Right ventricle myocardium superior (tissue), 1 donor: ENCODE measurements at regions not wholly inside any gene's neighbourhood (a gene's known extent, or its start where the extent isn't known, plus 50 kb on each side); places are given as distances from the start of the nearest gene placed in this dataset.
"Not testable (repeated sequence)": the region's sequence is repeated elsewhere in the genome, so short reads cannot be mapped to it uniquely, and the experiment has no call there.

Source experiments
- ATAC-seq: fragments of 200-7000 bp; cut with Tn5 transposase; one replicate; pipeline ENCODE4 v1.9.1; 2020; ENCODE audit warnings: mild to moderate bottlenecking; ENCODE audit not compliant: poor library complexity
- DNase-seq: peaks from one replicate; pipeline ENCODE4 v3.0.0-alpha.2; 2020
- intact Hi-C: fragments of 100-400 bp; cut with DNase I; formaldehyde crosslinking; loops from one replicate; pipeline ENCODE4 v1.11.2; 2022
- donor health status: DM: no; HTN: yes; CAD: no; lungs with severe emphysema.

GRCh38 chr10:38448614-38449355 lies 354.6 kb downstream of the ZNF37A start:
- intact Hi-C loops, ATAC-seq: not testable (repeated sequence)
- DNase-seq, result peak; percentile 13

DNA sequence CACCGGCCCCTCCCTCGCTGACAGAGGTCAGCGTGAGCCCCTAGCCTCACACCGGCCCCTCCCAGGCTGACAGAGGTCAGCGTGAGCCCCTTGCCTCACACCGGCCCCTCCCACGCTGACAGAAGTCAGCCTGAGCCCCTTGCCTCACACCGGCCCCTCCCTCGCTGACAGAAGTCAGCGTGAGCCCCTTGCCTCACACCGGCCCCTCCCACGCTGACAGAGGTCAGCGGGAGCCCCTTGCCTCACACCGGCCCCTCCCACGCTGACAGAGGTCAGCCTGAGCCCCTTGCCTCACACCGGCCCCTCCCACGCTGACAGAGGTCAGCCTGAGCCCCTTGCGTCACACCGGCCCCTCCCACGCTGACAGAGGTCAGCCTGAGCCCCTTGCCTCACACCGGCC lies 355.5 kb downstream of the ZNF37A start:
- ATAC-seq, intact Hi-C loops, DNase-seq: not testable (repeated sequence)

- intact Hi-C loops, ATAC-seq: not testable (repeated sequence)
- peak; percentile 24 for DNase-seq
Observed at GRCh38 chr10:38450372-38451057, 356.4 kb downstream of the ZNF37A start.

DNA sequence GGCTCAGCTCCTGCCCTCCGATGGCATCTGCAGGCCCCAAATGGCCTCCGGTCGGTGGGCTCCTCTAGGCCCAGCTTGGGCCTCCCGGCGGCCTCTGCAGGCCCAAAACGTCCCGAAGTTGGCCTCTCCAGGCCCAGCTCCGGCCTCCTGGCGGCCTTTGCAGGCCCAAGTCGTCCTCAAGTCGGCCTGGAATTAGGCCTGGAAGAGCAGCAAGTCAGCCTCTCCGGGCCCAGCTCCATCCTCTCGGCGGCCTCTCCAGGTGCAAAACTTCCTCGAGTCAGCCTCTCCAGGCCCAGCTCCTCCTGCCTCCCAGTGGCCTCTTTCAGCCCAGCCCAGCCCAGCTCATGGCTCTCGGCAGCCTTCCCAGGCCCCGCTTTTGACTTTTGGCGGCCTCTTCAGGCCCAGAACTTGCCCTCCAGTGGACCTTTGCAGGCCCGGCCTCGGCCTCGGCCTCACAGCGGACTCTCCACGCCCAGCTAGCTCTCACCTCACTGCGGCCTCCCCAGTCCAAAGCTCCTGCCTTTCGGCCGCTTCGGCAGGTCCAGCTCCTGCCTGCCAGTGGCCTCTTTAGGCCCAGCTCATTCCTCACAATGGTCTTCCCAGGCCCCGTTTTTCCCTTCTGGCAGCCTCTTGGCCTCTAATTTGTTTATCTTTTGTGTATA lies 357.3 kb downstream of the ZNF37A start:
- ATAC-seq, intact Hi-C loops: not testable (repeated sequence)
- DNase-seq, result peak; percentile 17
